Naive thymus-derived CD4-positive, alpha-beta T cell (primary cell): ENCODE measurements at regions not wholly inside any gene's neighbourhood (a gene's known extent, or its start where the extent isn't known, plus 50 kb on each side); places are given as distances from the start of the nearest gene placed in this dataset.

Experiments
- ATAC-seq: fragments of 150-1000 bp; cut with Tn5 transposase; 2 replicates; pipeline ENCODE4 v1.10.0; 2021; ENCODE audit warnings: mild to moderate bottlenecking, moderate library complexity
- CTCF ChIA-PET: fragments of 350-600 bp; sonication (Branson Sonifier 250); formaldehyde crosslinking; loops from one replicate; lab custom pipeline; 2021; ENCODE audit warnings: antibody characterized with exemption; lab: Charles Lee
- POLR2A ChIA-PET: fragments of 350-600 bp; sonication (Branson Sonifier 250); formaldehyde crosslinking; loops from one replicate; lab custom pipeline; 2021; ENCODE audit warnings: antibody characterized with exemption, inconsistent platforms; lab: Charles Lee
- DNase-seq, 9 donors: peaks; one replicate each; pipeline versions ENCODE4 v3.0.0 to v3.0.0-alpha.2; 2020 to 2022; ENCODE audit warnings: mixed read lengths in 1 of 9
- H3K27ac ChIP-seq: one replicate; pipeline ENCODE4 v1.7.0; 2013; ENCODE audit warnings: mild to moderate bottlenecking, low read depth, low read length, moderate library complexity
- H3K27me3 ChIP-seq, 2 donors: one replicate each; pipeline ENCODE4 v1.7.0; 2013; ENCODE audit warnings: low read length in 2 of 2, mild to moderate bottlenecking in 2 of 2, moderate library complexity in 2 of 2; ENCODE audit not compliant: control insufficient read depth in 2 of 2, insufficient read depth in 2 of 2
- H3K36me3 ChIP-seq, 3 experiments: 1 replicate in 2 of 3; 2 replicates in 1 of 3; pipeline ENCODE4 v1.7.0; 2013; ENCODE audit warnings: low read length in 3 of 3, mild to moderate bottlenecking in 3 of 3, moderate library complexity in 1 of 3; ENCODE audit not compliant: insufficient read depth in 3 of 3, control insufficient read depth in 2 of 3
- H3K4me1 ChIP-seq, 2 donors: one replicate each; pipeline ENCODE4 v1.7.0; 2013; ENCODE audit warnings: low read length in 2 of 2, mild to moderate bottlenecking in 2 of 2, moderate library complexity in 1 of 2; ENCODE audit not compliant: control insufficient read depth in 2 of 2, insufficient read depth in 2 of 2
- H3K4me3 ChIP-seq: 2 replicates; pipeline ENCODE4 v1.7.0; 2013; ENCODE audit warnings: mild to moderate bottlenecking, low read length
- H3K9me3 ChIP-seq, 3 experiments: 1 replicate in 2 of 3; 2 replicates in 1 of 3; pipeline ENCODE4 v1.7.0; 2013; ENCODE audit warnings: low read length in 3 of 3; ENCODE audit not compliant: control insufficient read depth in 2 of 3
- H3K27ac Mint-ChIP-seq, 9 donors: one replicate each; pipeline ENCODE4 v1.8.0; 2020 to 2022; ENCODE audit warnings: mixed read lengths in 9 of 9, mild to moderate bottlenecking in 8 of 9, moderate library complexity in 5 of 9, inconsistent platforms in 2 of 9
- H3K27me3 Mint-ChIP-seq, 5 donors: one replicate each; pipeline ENCODE4 v1.8.0; 2021 to 2022; ENCODE audit warnings: mixed read lengths in 5 of 5, mild to moderate bottlenecking in 1 of 5
- H3K36me3 Mint-ChIP-seq, 5 donors: one replicate each; pipeline ENCODE4 v1.8.0; 2020 to 2022; ENCODE audit warnings: mixed read lengths in 5 of 5, mild to moderate bottlenecking in 3 of 5, inconsistent platforms in 1 of 5
- H3K4me1 Mint-ChIP-seq, 7 donors: one replicate each; pipeline ENCODE4 v1.8.0; 2020 to 2022; ENCODE audit warnings: mixed read lengths in 7 of 7, mild to moderate bottlenecking in 3 of 7, inconsistent platforms in 1 of 7
- H3K4me3 Mint-ChIP-seq, 10 donors: one replicate each; pipeline ENCODE4 v1.8.0; 2020 to 2022; ENCODE audit warnings: mild to moderate bottlenecking in 10 of 10, mixed read lengths in 10 of 10, moderate library complexity in 6 of 10, inconsistent platforms in 2 of 10
- H3K9me3 Mint-ChIP-seq, 11 donors: one replicate each; pipeline ENCODE4 v1.8.0; 2020 to 2022; ENCODE audit warnings: mixed read lengths in 11 of 11, mild to moderate bottlenecking in 4 of 11, inconsistent platforms in 1 of 11, moderate library complexity in 1 of 11
- intact Hi-C, 2 donors: fragments of 100-400 bp; cut with micrococcal nuclease; formaldehyde crosslinking; loops; one replicate each; pipeline ENCODE4 v1.15.1; 2023

- H3K9me3 ChIP-seq = no peaks in the 10 kb centered on the region
- Mint-ChIP-seq H3K4me1 (no peaks in the 10 kb centered on the region), H3K9me3 (peaks cover 0 to 3% (median 0%) of the 10 kb centered on the region in 11 donors), H3K4me3 (no peak overlapping the region), H3K36me3 (no peaks in the 10 kb centered on the region), H3K27ac (no peak overlapping the region), H3K27me3 (peaks cover 0 to 4% (median 0%) of the 10 kb centered on the region in 5 donors)
- ATAC-seq (no peak), DNase-seq (no peak)
- intact Hi-C loops = no loop called here
- CTCF ChIA-PET = interaction anchor here (0.6 kb wide), 1 partner anchor 333 kb away, joined by 3 read pairs; no protein-coding TSS in a partner anchor
- no peaks in the 10 kb centered on the region for H3K4me1 ChIP-seq
- no peak overlapping the region for H3K4me3 ChIP-seq
- H3K36me3 ChIP-seq = no peaks in the 10 kb centered on the region
- no peaks in the 10 kb centered on the region for H3K27me3 ChIP-seq
- H3K27ac ChIP-seq = no peak overlapping the region
- POLR2A ChIA-PET = no interaction called here
These were observed 395.6 kb upstream of the DIPK2B start for GRCh38 chrX:45596188-45596808.

GRCh38 chrX:45592101-45592500, 391.4 kb upstream of the DIPK2B start:
- no peak overlapping the region for H3K27ac Mint-ChIP-seq
- POLR2A ChIA-PET = no interaction called here
- no peak overlapping the region for H3K4me3 Mint-ChIP-seq
- peaks cover 0 to 8% (median 0%) of the 10 kb centered on the region in 11 donors for H3K9me3 Mint-ChIP-seq
- no peak overlapping the region for H3K4me3 ChIP-seq
- intact Hi-C loops = no loop called here
- no peaks in the 10 kb centered on the region for H3K9me3 ChIP-seq
- H3K36me3 ChIP-seq = no peaks in the 10 kb centered on the region
- H3K4me1 ChIP-seq = no peaks in the 10 kb centered on the region
- no peaks in the 10 kb centered on the region for H3K36me3 Mint-ChIP-seq
- no peak for ATAC-seq
- DNase-seq = no peak
- H3K4me1 Mint-ChIP-seq = no peaks in the 10 kb centered on the region
- H3K27ac ChIP-seq = no peak overlapping the region
- H3K27me3 ChIP-seq = no peaks in the 10 kb centered on the region
- CTCF ChIA-PET = no interaction called here
- peaks cover 0 to 4% (median 0%) of the 10 kb centered on the region in 5 donors for H3K27me3 Mint-ChIP-seq

- no peaks in the 10 kb centered on the region for H3K36me3 Mint-ChIP-seq
- DNase-seq (no peak), ATAC-seq (no peak)
- H3K36me3 ChIP-seq = no peaks in the 10 kb centered on the region
- intact Hi-C loops = no loop called here
- H3K4me3 Mint-ChIP-seq = no peak overlapping the region
- peaks cover 0 to 4% (median 2%) of the 10 kb centered on the region in 5 donors for H3K27me3 Mint-ChIP-seq
- H3K27me3 ChIP-seq = no peaks in the 10 kb centered on the region
- POLR2A ChIA-PET = no interaction called here
- no peaks in the 10 kb centered on the region for H3K4me1 Mint-ChIP-seq
- H3K27ac Mint-ChIP-seq = no peak overlapping the region
- no peak overlapping the region for H3K27ac ChIP-seq
- H3K4me3 ChIP-seq = no peak overlapping the region
- CTCF ChIA-PET = no interaction called here
- peaks cover 0 to 8% (median 0%) of the 10 kb centered on the region in 11 donors for H3K9me3 Mint-ChIP-seq
- H3K4me1 ChIP-seq = no peaks in the 10 kb centered on the region
- no peaks in the 10 kb centered on the region for H3K9me3 ChIP-seq
These were observed 391.0 kb upstream of the DIPK2B start for GRCh38 chrX:45591650-45592049.

- Mint-ChIP-seq H3K27me3 (peaks cover 0 to 2% (median 0%) of the 10 kb centered on the region in 5 donors), H3K4me3 (no peak overlapping the region), H3K4me1 (no peaks in the 10 kb centered on the region), H3K27ac (no peak overlapping the region), H3K9me3 (peaks cover 5 to 17% (median 13%) of the 10 kb centered on the region in 11 donors), H3K36me3 (peaks cover 0 to 7% (median 0%) of the 10 kb centered on the region in 5 donors)
- no peak overlapping the region for H3K4me3 ChIP-seq
- no peaks in the 10 kb centered on the region for H3K36me3 ChIP-seq
- peaks cover 0 to 9% (median 0%) of the 10 kb centered on the region in 3 experiments for H3K9me3 ChIP-seq
- ATAC-seq (no peak), DNase-seq (no peak)
- intact Hi-C loops = no loop called here
- ChIA-PET POLR2A (no interaction called here), CTCF (no interaction called here)
- no peak overlapping the region for H3K27ac ChIP-seq
- H3K4me1 ChIP-seq = no peaks in the 10 kb centered on the region
- no peaks in the 10 kb centered on the region for H3K27me3 ChIP-seq
These were observed 384.0 kb upstream of the DIPK2B start for GRCh38 chrX:45584717-45585116.

GRCh38 chrX:45577361-45577760, 376.7 kb upstream of the DIPK2B start:
- Mint-ChIP-seq H3K27me3 (no peaks in the 10 kb centered on the region), H3K27ac (no peak overlapping the region), H3K9me3 (peaks cover 7 to 30% (median 17%) of the 10 kb centered on the region in 11 donors), H3K4me3 (no peak overlapping the region), H3K4me1 (peaks cover 0 to 1% (median 0%) of the 10 kb centered on the region in 7 donors), H3K36me3 (peaks cover 0 to 17% (median 0%) of the 10 kb centered on the region in 5 donors)
- ChIA-PET POLR2A (no interaction called here), CTCF (no interaction called here)
- Histone ChIP-seq H3K4me3 (no peak overlapping the region), H3K27ac (no peak overlapping the region), H3K36me3 (no peaks in the 10 kb centered on the region), H3K27me3 (no peaks in the 10 kb centered on the region), H3K9me3 (peaks cover 0 to 9% (median 0%) of the 10 kb centered on the region in 3 experiments), H3K4me1 (no peaks in the 10 kb centered on the region)
- DNase-seq = no peak
- intact Hi-C loops = no loop called here
- no peak for ATAC-seq

DNA sequence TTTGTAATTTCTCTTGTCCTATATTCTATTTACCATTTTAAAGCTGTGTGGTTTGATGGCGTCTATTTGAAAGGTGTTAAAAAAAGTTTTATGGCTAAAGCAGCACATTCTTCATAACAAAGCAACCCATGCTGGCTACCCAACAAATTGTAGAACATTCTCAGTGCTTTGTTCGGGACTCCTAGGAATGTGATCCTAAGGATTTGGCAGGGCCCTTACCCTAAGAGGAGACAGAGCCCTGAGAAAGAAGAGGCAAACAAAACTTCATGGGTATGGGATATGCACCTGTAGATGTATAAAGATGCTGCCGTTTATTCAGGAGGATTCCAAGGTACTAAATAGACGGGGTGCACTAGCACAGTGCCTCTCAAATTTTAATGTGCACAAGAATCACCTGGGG, 370.8 kb upstream of the DIPK2B start:
- Histone ChIP-seq H3K27me3 (no peaks in the 10 kb centered on the region), H3K4me1 (no peaks in the 10 kb centered on the region), H3K9me3 (no peaks in the 10 kb centered on the region), H3K36me3 (no peaks in the 10 kb centered on the region), H3K4me3 (no peak overlapping the region), H3K27ac (no peak overlapping the region)
- ChIA-PET CTCF (no interaction called here), POLR2A (no interaction called here)
- Mint-ChIP-seq H3K27me3 (no peaks in the 10 kb centered on the region), H3K9me3 (peaks cover 0 to 4% (median 0%) of the 10 kb centered on the region in 11 donors), H3K4me3 (no peak overlapping the region), H3K36me3 (no peaks in the 10 kb centered on the region), H3K4me1 (peaks cover 0 to 1% (median 0%) of the 10 kb centered on the region in 7 donors), H3K27ac (no peak overlapping the region)
- ATAC-seq = no peak
- intact Hi-C loops = no loop called here
- DNase-seq = no peak

DNA sequence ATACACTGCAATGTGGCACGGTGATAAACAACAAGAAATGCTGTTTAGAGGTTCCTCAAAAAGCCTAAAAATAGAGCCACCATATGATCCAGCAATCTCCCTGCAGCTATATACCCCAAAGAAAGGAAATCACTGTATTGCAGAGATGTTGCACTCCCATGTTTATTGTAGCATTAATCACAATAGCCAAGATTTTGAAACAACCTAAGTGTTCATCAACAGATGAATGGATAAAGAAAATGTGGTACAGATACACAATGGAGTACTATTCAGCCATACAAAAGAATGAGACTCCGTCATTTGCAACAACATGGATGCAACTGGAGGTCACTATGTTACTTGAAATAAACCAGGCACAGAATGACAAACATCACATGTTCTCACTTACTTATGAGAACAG, 365.8 kb upstream of the DIPK2B start:
- CTCF ChIA-PET = no interaction called here
- no peaks in the 10 kb centered on the region for H3K4me1 ChIP-seq
- POLR2A ChIA-PET = no interaction called here
- H3K27ac Mint-ChIP-seq = no peak overlapping the region
- no peaks in the 10 kb centered on the region for H3K27me3 ChIP-seq
- intact Hi-C loops = no loop called here
- no peaks in the 10 kb centered on the region for H3K4me1 Mint-ChIP-seq
- no peak overlapping the region for H3K4me3 ChIP-seq
- peaks cover 0 to 6% (median 0%) of the 10 kb centered on the region in 11 donors for H3K9me3 Mint-ChIP-seq
- H3K36me3 ChIP-seq = no peaks in the 10 kb centered on the region
- no peak overlapping the region for H3K27ac ChIP-seq
- DNase-seq = no peak
- H3K36me3 Mint-ChIP-seq = peaks cover 0 to 3% (median 0%) of the 10 kb centered on the region in 5 donors
- H3K27me3 Mint-ChIP-seq = no peaks in the 10 kb centered on the region
- ATAC-seq = no peak
- H3K4me3 Mint-ChIP-seq = no peak overlapping the region
- no peaks in the 10 kb centered on the region for H3K9me3 ChIP-seq
